AG04449 (cell line): ENCODE measurements at regions not wholly inside any gene's neighbourhood (a gene's known extent, or its start where the extent isn't known, plus 50 kb on each side); places are given as distances from the start of the nearest gene placed in this dataset.

Experiments
- CTCF ChIA-PET: fragments of 350-600 bp; formaldehyde crosslinking; extraction: SDS; loops from one replicate; lab custom pipeline; 2021; ENCODE audit warnings: antibody characterized with exemption; lab: Yijun Ruan, JAX
- POLR2A ChIA-PET: fragments of 400-600, 350-600 bp; formaldehyde crosslinking; extraction: SDS; loops from one replicate; lab custom pipeline; 2020; ENCODE audit warnings: antibody characterized with exemption, inconsistent platforms; lab: Yijun Ruan, JAX
- DNase-seq: peaks from one replicate; pipeline ENCODE4 v3.0.0-alpha.2; 2010; ENCODE audit warnings: low read depth, low spot score
- H3K4me3 ChIP-seq: 2 replicates; pipeline ENCODE4 v1.5.1; 2011; ENCODE audit warnings: low read depth, mild to moderate bottlenecking, control low read depth, low read length
- CTCF ChIP-seq: IDR thresholded peaks from one replicate; pipeline ENCODE4 v1.5.1; 2011; ENCODE audit warnings: mild to moderate bottlenecking, moderate library complexity, low read length, control low read depth, inconsistent platforms; ENCODE audit not compliant: insufficient read depth; ENCODE audit errors: missing control alignments

- ChIA-PET POLR2A (no interaction called here), CTCF (no interaction called here)
- DNase-seq: no peak
- no peak overlapping the region for H3K4me3 ChIP-seq
- TF ChIP-seq CTCF: no peak
These were observed 162.8 kb downstream of the CYP26A1 start for GRCh38 chr10:93236393-93237040.

DNA sequence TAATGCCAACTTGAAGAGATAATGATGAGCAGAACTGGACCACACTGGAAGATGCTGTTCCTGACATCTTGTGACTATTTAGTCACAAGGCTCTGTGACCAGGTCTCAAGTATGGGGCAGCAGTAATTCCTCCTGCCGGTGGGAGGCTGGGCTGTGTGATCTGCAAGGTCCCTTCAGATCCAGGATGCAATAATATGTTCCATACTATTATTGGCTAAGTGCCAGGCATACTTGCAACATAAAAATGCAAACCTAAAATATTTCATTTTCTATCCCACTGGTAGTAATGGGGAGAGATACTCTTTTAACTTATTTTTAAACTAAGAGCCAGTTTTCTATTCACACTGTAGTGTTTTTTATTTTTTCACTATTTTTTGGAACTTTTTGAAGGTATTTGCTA lies 171.5 kb downstream of the CYP26A1 start:
- no peak overlapping the region for H3K4me3 ChIP-seq
- no peak for TF ChIP-seq CTCF
- no peak for DNase-seq
- CTCF ChIA-PET: no interaction called here
- POLR2A ChIA-PET: no interaction called here

GRCh38 chr10:93245779-93246178 lies 172.1 kb downstream of the CYP26A1 start:
- CTCF ChIA-PET: no interaction called here
- no peak for DNase-seq
- TF ChIP-seq CTCF: no peak
- no peak overlapping the region for H3K4me3 ChIP-seq
- POLR2A ChIA-PET: no interaction called here

GRCh38 chr10:93248583-93249227 lies 175.0 kb downstream of the CYP26A1 start:
- no peak for TF ChIP-seq CTCF

GRCh38 chr10:93250010-93250409 lies 176.3 kb downstream of the CYP26A1 start:
- POLR2A ChIA-PET: no interaction called here
- no peak for TF ChIP-seq CTCF
- no peak overlapping the region for H3K4me3 ChIP-seq
- DNase-seq: no peak
- CTCF ChIA-PET: no interaction called here

More at GRCh38 chr10:93248583-93249227, 175.0 kb downstream of the CYP26A1 start:
- ChIA-PET CTCF (interaction anchor here (1.5 kb wide), 1 partner anchor 169 kb away, joined by 3 read pairs; no protein-coding TSS in a partner anchor), POLR2A (no interaction called here)
- no peak for DNase-seq
- H3K4me3 ChIP-seq: no peak overlapping the region

DNA sequence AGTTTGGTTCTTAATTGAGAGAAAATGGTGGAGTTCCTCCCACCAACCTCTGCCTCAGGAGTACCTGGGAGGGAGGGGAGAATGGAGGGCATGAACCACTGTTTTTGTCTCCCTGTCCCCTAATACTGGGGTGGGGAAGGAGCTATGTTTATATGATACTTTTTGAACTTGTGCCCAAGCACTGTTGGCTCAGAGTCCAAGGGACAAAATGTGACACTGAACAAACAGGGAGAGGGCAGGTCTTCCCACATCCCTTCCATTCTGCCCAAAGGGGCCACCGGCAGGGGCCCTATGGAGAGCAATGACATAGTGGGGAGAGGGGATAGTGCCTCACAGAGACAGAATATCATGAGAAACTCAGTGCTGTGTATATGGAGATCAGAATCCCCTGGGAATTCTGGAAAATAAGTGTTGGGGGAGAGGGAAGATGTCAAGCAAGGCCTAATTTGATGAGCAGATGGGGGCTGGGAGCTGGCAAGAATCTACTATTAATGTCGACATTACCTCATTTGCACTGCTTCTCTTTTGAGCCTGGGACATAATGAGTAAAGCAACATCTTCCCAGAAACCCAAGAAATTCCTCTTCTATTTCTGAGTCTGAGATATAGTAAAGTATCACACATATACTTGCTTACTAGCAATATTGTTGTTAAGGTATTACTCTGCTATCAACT lies 180.6 kb downstream of the CYP26A1 start:
- POLR2A ChIA-PET: no interaction called here

More for the DNA sequence above, 180.6 kb downstream of the CYP26A1 start:
- no peak overlapping the region for H3K4me3 ChIP-seq
- CTCF ChIA-PET: no interaction called here
- DNase-seq: no peak
- TF ChIP-seq CTCF: no peak
